OCI-LY7 (cell line): ENCODE measurements at regions not wholly inside any gene's neighbourhood (a gene's known extent, or its start where the extent isn't known, plus 50 kb on each side); places are given as distances from the start of the nearest gene placed in this dataset.

Experiments
- BruUV-seq: library from RNA; stranded (reverse); fragments of 400-500 nt; replicated peaks from 2 replicates; lab custom pipeline; 2021; lab: Mats Ljungman, UMichigan
- CTCF ChIA-PET: fragments of 300-600 bp; sonication (Branson Sonifier 250); formaldehyde crosslinking; loops from one replicate; lab custom pipeline; 2022; ENCODE audit warnings: antibody characterized with exemption; ENCODE audit not compliant: unreplicated experiment; lab: Charles Lee
- POLR2A ChIA-PET: fragments of 300-600 bp; sonication (Branson Sonifier 250); formaldehyde crosslinking; loops from one replicate; lab custom pipeline; 2022; ENCODE audit warnings: antibody characterized with exemption; lab: Charles Lee
- DNase-seq: peaks from one replicate; pipeline ENCODE4 v3.0.0-alpha.2; 2015; ENCODE audit warnings: low spot score
- H2AFZ ChIP-seq: fragments of 200-600 bp; sonication (generic), shearing (Covaris generic); 2 replicates; pipeline ENCODE4 v1.6.1; 2014; ENCODE audit warnings: mild to moderate bottlenecking, antibody characterized with exemption, low read length, moderate library complexity
- H3K27ac ChIP-seq: fragments of 200-600 bp; sonication (generic); 2 replicates; pipeline ENCODE4 v1.5.1; 2014; ENCODE audit warnings: mixed run types, low read depth, mild to moderate bottlenecking, moderate library complexity, low read length, inconsistent platforms; ENCODE audit not compliant: poor library complexity, severe bottlenecking
- H3K36me3 ChIP-seq: fragments of 200-600 bp; sonication (generic); 2 replicates; pipeline ENCODE4 v1.6.1; 2014; ENCODE audit warnings: mild to moderate bottlenecking, antibody characterized with exemption, low read length, moderate library complexity, mixed read lengths; ENCODE audit not compliant: insufficient read depth
- H3K4me1 ChIP-seq: fragments of 200-600 bp; sonication (generic); 2 replicates; pipeline ENCODE4 v1.5.1; 2014; ENCODE audit warnings: mild to moderate bottlenecking, low read length; ENCODE audit not compliant: insufficient read depth, poor library complexity, severe bottlenecking
- H3K4me2 ChIP-seq: fragments of 200-600 bp; sonication (generic); 2 replicates; pipeline ENCODE4 v1.6.1; 2014; ENCODE audit warnings: mild to moderate bottlenecking, low read length
- H3K4me3 ChIP-seq: fragments of 200-600 bp; sonication (generic); 2 replicates; pipeline ENCODE4 v1.5.1; 2014; ENCODE audit warnings: mild to moderate bottlenecking, low read depth, low read length; ENCODE audit not compliant: poor library complexity, severe bottlenecking
- H3K79me2 ChIP-seq: fragments of 200-600 bp; sonication (generic); 2 replicates; pipeline ENCODE4 v1.6.1; 2016; ENCODE audit warnings: low read depth, mild to moderate bottlenecking, low read length, moderate library complexity, mixed read lengths; ENCODE audit not compliant: insufficient read depth
- H3K9me2 ChIP-seq: fragments of 200-600 bp; sonication (generic); 2 replicates; pipeline ENCODE4 v1.6.1; 2016; ENCODE audit warnings: mild to moderate bottlenecking, low read length, mixed read lengths; ENCODE audit not compliant: insufficient read depth
- H3K9me3 ChIP-seq: fragments of 200-600 bp; sonication (generic); 2 replicates; pipeline ENCODE4 v1.6.1; 2014; ENCODE audit warnings: mild to moderate bottlenecking, mixed run types, low read length, mixed read lengths
- H4K20me1 ChIP-seq: fragments of 200-600 bp; sonication (generic); 2 replicates; pipeline ENCODE4 v1.6.1; 2014; ENCODE audit warnings: mild to moderate bottlenecking, antibody characterized with exemption, low read length, moderate library complexity, mixed read lengths; ENCODE audit not compliant: insufficient read depth
- CTCF ChIP-seq: fragments of 200-600 bp; sonication (generic); conservative IDR thresholded peaks from 2 replicates; pipeline ENCODE4 v1.5.1; 2014; ENCODE audit warnings: mild to moderate bottlenecking, antibody characterized with exemption, low read length, moderate library complexity, mixed read lengths
- EZH2phosphoT487 ChIP-seq: fragments of 200-600 bp; sonication (generic); IDR thresholded peaks from 2 replicates; pipeline ENCODE4 v1.6.1; 2018; ENCODE audit warnings: low read depth, borderline replicate concordance, mild to moderate bottlenecking, mixed run types, antibody characterized with exemption, low read length, moderate library complexity, mixed read lengths
- intact Hi-C: fragments of 100-400 bp; cut with micrococcal nuclease; formaldehyde crosslinking; loops from one replicate; pipeline ENCODE4 v1.10.0; 2022; ENCODE audit not compliant: unreplicated experiment

GRCh38 chr3:36606871-36607765, 157.2 kb downstream of the DCLK3 start:
- ChIA-PET CTCF (no interaction called here), POLR2A (interaction anchor here (0.6 to 1.7 kb wide), 2 partner anchors 21 to 88 kb away, joined by 3 read pairs; no protein-coding TSS in a partner anchor)
- intact Hi-C loops: no loop called here
- Histone ChIP-seq H3K4me3 (no peak overlapping the region), H3K4me1 (no peaks in the 10 kb centered on the region), H3K36me3 (no peaks in the 10 kb centered on the region), H4K20me1 (no peaks in the 10 kb centered on the region), H3K9me3 (no peaks in the 10 kb centered on the region), H3K4me2 (no peak overlapping the region), H3K79me2 (no peaks in the 10 kb centered on the region), H3K9me2 (no peaks in the 10 kb centered on the region), H3K27ac (no peak overlapping the region), H2AFZ (no peak overlapping the region)
- DNase-seq: no peak
- BruUV-seq: no TSS peak
- TF ChIP-seq CTCF: no peak
- no peak for TF ChIP-seq EZH2phosphoT487

GRCh38 chr3:36603423-36603822, 160.9 kb downstream of the DCLK3 start:
- H3K9me3 ChIP-seq: no peaks in the 10 kb centered on the region
- no peaks in the 10 kb centered on the region for H3K9me2 ChIP-seq
- H3K4me3 ChIP-seq: no peak overlapping the region
- no peak overlapping the region for H2AFZ ChIP-seq
- no peaks in the 10 kb centered on the region for H3K36me3 ChIP-seq
- intact Hi-C loops: no loop called here
- BruUV-seq: no TSS peak
- no peaks in the 10 kb centered on the region for H4K20me1 ChIP-seq
- no peak overlapping the region for H3K4me2 ChIP-seq
- POLR2A ChIA-PET: interaction anchor here (0.6 to 1.4 kb wide), 2 partner anchors 10 to 672 kb away, joined by 3 to 6 read pairs; no protein-coding TSS in a partner anchor
- no peak for DNase-seq
- no peaks in the 10 kb centered on the region for H3K79me2 ChIP-seq
- TF ChIP-seq CTCF: no peak
- no peak for TF ChIP-seq EZH2phosphoT487
- H3K27ac ChIP-seq: no peak overlapping the region
- no peaks in the 10 kb centered on the region for H3K4me1 ChIP-seq
- CTCF ChIA-PET: no interaction called here

GRCh38 chr3:36600404-36600803, 163.9 kb downstream of the DCLK3 start:
- Histone ChIP-seq H3K79me2 (no peaks in the 10 kb centered on the region), H2AFZ (no peak overlapping the region), H3K4me3 (no peak overlapping the region), H3K9me3 (no peaks in the 10 kb centered on the region), H3K9me2 (no peaks in the 10 kb centered on the region), H3K27ac (no peak overlapping the region), H4K20me1 (no peaks in the 10 kb centered on the region), H3K4me1 (no peaks in the 10 kb centered on the region), H3K4me2 (no peak overlapping the region), H3K36me3 (no peaks in the 10 kb centered on the region)
- peak; percentile 7 for DNase-seq
- intact Hi-C loops: no loop called here
- CTCF ChIA-PET: no interaction called here
- TF ChIP-seq CTCF: peak; percentile 54; the same call in 1 of the 2 replicates
- no peak for TF ChIP-seq EZH2phosphoT487
- BruUV-seq: no TSS peak
- POLR2A ChIA-PET: no interaction called here
